ENCODE measurements at regions not wholly inside any gene's neighbourhood (a gene's known extent, or its start where the extent isn't known, plus 50 kb on each side); places are given as distances from the start of the nearest gene placed in this dataset.
"Not testable (repeated sequence)": the region's sequence is repeated elsewhere in the genome, so short reads cannot be mapped to it uniquely, and the experiment has no call there.

DNA sequence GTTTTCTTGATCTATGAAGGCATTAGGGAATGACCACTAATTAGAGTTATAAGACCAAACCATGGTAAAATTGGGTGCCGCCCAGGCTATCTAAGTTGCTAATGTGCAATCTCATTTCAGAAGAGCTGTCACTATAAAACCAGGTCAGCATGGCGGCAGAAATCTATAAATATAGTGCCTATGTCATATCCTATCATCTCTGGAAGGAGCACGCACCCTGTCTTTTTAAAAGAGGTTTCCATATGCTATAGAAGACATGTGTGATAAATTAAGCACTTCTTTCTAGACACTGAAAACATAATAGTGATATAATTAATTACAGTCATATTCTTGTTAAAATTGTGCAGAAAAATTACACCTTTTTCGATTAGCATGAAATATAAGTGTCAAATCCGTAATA lies 152.0 kb upstream of the MDFIC2 start:
- Histone ChIP-seq H3K27me3 (ENCODE audit: insufficient read depth, low read length) (no peaks in the 10 kb centered on the region), H3K79me2 (ENCODE audit: insufficient read depth, low read length) (no peaks in the 10 kb centered on the region), H3K9ac (ENCODE audit: low read length) (no peak overlapping the region), H3K4me1 (ENCODE audit: control insufficient read depth in 1 of 2, insufficient read depth in 2 of 2, low read length in 2 of 2) (no peaks in the 10 kb centered on the region), H3K27ac (ENCODE audit: low read depth, low read length) (no peak overlapping the region), H4K20me1 (ENCODE audit: insufficient read depth) (no peaks in the 10 kb centered on the region), H2AFZ (ENCODE audit: low read depth, low read length, poor library complexity, severe bottlenecking) (no peak overlapping the region), H3K4me3 (replicated peaks in 1 of 2; ENCODE audit: low read depth in 1 of 2, low read length in 2 of 2) (no peak overlapping the region), H3K36me3 (ENCODE audit: control insufficient read depth in 1 of 2, insufficient read depth in 2 of 2, low read length in 2 of 2) (no peaks in the 10 kb centered on the region), H3K9me3 (ENCODE audit: control insufficient read depth in 1 of 2, insufficient read depth in 1 of 2, low read depth in 1 of 2, low read length in 2 of 2) (peaks cover 0 to 3% of the 10 kb centered on the region in 2 experiments; a peak in 1 of 4 replicates), H3K9me2 (ENCODE audit: insufficient read depth) (no peaks in the 10 kb centered on the region), H3K4me2 (ENCODE audit: low read length) (no peak overlapping the region)
- CTCF ChIA-PET: no interaction called here
- TF ChIP-seq CBX3 (IDR thresholded peaks at IDR 0.05; ENCODE audit: low read depth): no peak
- no peak for TF ChIP-seq SRF (IDR thresholded peaks at IDR 0.05; ENCODE audit: low read depth)
- TF ChIP-seq JUND (IDR thresholded peaks at IDR 0.05): no peak
- no peak for TF ChIP-seq ELF1 (IDR thresholded peaks at IDR 0.05; ENCODE audit: borderline replicate concordance, low read depth)
- TF ChIP-seq POLR2A (IDR thresholded peaks at IDR 0.05; ENCODE audit: borderline replicate concordance, extremely low read depth, insufficient read depth, insufficient read length): no peak
- no peak for TF ChIP-seq SIN3A (IDR thresholded peaks at IDR 0.05; ENCODE audit: low read depth)
- TF ChIP-seq RAD21 (IDR thresholded peaks at IDR 0.05; ENCODE audit: low read depth): no peak
- no peak for TF ChIP-seq EZH2 (IDR thresholded peaks at IDR 0.05)
- no peak for TF ChIP-seq CEBPB (IDR thresholded peaks at IDR 0.05; ENCODE audit: low read depth)
- TF ChIP-seq EZH2phosphoT487 (IDR thresholded peaks at IDR 0.05; ENCODE audit: borderline replicate concordance): no peak
- no peak for TF ChIP-seq SP1 (IDR thresholded peaks at IDR 0.05; ENCODE audit: low read depth)
- TF ChIP-seq, protein P1, sequence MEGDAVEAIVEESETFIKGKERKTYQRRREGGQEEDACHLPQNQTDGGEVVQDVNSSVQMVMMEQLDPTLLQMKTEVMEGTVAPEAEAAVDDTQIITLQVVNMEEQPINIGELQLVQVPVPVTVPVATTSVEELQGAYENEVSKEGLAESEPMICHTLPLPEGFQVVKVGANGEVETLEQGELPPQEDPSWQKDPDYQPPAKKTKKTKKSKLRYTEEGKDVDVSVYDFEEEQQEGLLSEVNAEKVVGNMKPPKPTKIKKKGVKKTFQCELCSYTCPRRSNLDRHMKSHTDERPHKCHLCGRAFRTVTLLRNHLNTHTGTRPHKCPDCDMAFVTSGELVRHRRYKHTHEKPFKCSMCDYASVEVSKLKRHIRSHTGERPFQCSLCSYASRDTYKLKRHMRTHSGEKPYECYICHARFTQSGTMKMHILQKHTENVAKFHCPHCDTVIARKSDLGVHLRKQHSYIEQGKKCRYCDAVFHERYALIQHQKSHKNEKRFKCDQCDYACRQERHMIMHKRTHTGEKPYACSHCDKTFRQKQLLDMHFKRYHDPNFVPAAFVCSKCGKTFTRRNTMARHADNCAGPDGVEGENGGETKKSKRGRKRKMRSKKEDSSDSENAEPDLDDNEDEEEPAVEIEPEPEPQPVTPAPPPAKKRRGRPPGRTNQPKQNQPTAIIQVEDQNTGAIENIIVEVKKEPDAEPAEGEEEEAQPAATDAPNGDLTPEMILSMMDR (IDR thresholded peaks at IDR 0.05 in 2 of 3, conservative IDR thresholded peaks at IDR 0.05 in 1 of 3; ENCODE audit: borderline replicate concordance in 1 of 3, insufficient read depth in 1 of 3, low read depth in 2 of 3, low read length in 2 of 3): no peak
- TF ChIP-seq, protein P2, sequence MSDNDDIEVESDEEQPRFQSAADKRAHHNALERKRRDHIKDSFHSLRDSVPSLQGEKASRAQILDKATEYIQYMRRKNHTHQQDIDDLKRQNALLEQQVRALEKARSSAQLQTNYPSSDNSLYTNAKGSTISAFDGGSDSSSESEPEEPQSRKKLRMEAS (IDR thresholded peaks at IDR 0.05): no peak
- TF ChIP-seq EGR1 (IDR thresholded peaks at IDR 0.05; ENCODE audit: low read depth): no peak
- TF ChIP-seq, protein P3, sequence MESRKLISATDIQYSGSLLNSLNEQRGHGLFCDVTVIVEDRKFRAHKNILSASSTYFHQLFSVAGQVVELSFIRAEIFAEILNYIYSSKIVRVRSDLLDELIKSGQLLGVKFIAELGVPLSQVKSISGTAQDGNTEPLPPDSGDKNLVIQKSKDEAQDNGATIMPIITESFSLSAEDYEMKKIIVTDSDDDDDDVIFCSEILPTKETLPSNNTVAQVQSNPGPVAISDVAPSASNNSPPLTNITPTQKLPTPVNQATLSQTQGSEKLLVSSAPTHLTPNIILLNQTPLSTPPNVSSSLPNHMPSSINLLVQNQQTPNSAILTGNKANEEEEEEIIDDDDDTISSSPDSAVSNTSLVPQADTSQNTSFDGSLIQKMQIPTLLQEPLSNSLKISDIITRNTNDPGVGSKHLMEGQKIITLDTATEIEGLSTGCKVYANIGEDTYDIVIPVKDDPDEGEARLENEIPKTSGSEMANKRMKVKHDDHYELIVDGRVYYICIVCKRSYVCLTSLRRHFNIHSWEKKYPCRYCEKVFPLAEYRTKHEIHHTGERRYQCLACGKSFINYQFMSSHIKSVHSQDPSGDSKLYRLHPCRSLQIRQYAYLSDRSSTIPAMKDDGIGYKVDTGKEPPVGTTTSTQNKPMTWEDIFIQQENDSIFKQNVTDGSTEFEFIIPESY (IDR thresholded peaks at IDR 0.05; ENCODE audit: extremely low read depth, insufficient replicate concordance, low read length): no peak
- TF ChIP-seq ZFX (IDR thresholded peaks at IDR 0.05): no peak
- TF ChIP-seq, protein P4, sequence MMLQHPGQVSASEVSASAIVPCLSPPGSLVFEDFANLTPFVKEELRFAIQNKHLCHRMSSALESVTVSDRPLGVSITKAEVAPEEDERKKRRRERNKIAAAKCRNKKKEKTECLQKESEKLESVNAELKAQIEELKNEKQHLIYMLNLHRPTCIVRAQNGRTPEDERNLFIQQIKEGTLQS (IDR thresholded peaks at IDR 0.05): no peak
- no peak for TF ChIP-seq TCF7L2 (IDR thresholded peaks at IDR 0.05; ENCODE audit: borderline replicate concordance, extremely low read depth, insufficient read depth, insufficient read length)
- ATAC-seq: no peak
- RAD21 ChIA-PET (ENCODE audit: low non-redundant PET in 1 of 2, low total read pairs in 2 of 2, uncharacterized antibody in 2 of 2, unreplicated experiment in 2 of 2): no interaction called here
- intact Hi-C loops (cut with micrococcal nuclease): no loop called here
- POLR2A ChIA-PET: no interaction called here
- no peak for DNase-seq (ENCODE audit: low read depth, low spot score)
- BruUV-seq (replicated peaks): no TSS peak

DNA sequence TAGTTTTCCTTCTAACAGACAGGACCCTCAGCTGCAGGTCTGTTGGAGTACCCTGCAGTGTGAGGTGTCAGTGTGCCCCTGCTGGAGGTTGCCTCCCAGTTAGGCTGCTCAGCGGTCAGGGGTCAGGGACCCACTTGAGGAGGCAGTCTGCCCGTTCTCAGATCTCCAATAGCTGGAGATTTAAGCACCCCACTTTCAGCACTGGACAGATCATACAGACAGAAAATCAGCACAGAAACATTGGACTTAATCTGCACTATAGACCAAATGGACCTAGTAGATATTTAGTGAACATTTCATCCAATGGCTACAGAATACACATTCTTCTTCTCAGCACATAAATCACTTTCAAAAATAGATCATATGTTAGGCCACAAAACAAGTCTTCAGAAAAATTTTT lies 137.8 kb upstream of the MDFIC2 start:
- H3K36me3 ChIP-seq (ENCODE audit: control insufficient read depth in 1 of 2, insufficient read depth in 2 of 2, low read length in 2 of 2); H2AFZ ChIP-seq (ENCODE audit: low read depth, low read length, poor library complexity, severe bottlenecking); POLR2A ChIA-PET; H3K9me3 ChIP-seq (ENCODE audit: control insufficient read depth in 1 of 2, insufficient read depth in 1 of 2, low read depth in 1 of 2, low read length in 2 of 2); ATAC-seq; H4K20me1 ChIP-seq (ENCODE audit: insufficient read depth); H3K4me3 ChIP-seq (replicated peaks in 1 of 2; ENCODE audit: low read depth in 1 of 2, low read length in 2 of 2); H3K4me2 ChIP-seq (ENCODE audit: low read length); CTCF ChIA-PET; H3K9me2 ChIP-seq (ENCODE audit: insufficient read depth); BruUV-seq (replicated peaks); intact Hi-C loops (cut with micrococcal nuclease); H3K27me3 ChIP-seq (ENCODE audit: insufficient read depth, low read length); RAD21 ChIA-PET (ENCODE audit: low non-redundant PET in 1 of 2, low total read pairs in 2 of 2, uncharacterized antibody in 2 of 2, unreplicated experiment in 2 of 2); H3K79me2 ChIP-seq (ENCODE audit: insufficient read depth, low read length); H3K4me1 ChIP-seq (ENCODE audit: control insufficient read depth in 1 of 2, insufficient read depth in 2 of 2, low read length in 2 of 2); DNase-seq (ENCODE audit: low read depth, low spot score); H3K27ac ChIP-seq (ENCODE audit: low read depth, low read length); H3K9ac ChIP-seq (ENCODE audit: low read length): not testable (repeated sequence)
